ENCODE measurements at regions not wholly inside any gene's neighbourhood (a gene's known extent, or its start where the extent isn't known, plus 50 kb on each side); places are given as distances from the start of the nearest gene placed in this dataset.
A peak's percentile ranks its signal among the peaks of the same experiment; 100 is the strongest.
"Not testable (repeated sequence)": the region's sequence is repeated elsewhere in the genome, so short reads cannot be mapped to it uniquely, and the experiment has no call there.

DNA sequence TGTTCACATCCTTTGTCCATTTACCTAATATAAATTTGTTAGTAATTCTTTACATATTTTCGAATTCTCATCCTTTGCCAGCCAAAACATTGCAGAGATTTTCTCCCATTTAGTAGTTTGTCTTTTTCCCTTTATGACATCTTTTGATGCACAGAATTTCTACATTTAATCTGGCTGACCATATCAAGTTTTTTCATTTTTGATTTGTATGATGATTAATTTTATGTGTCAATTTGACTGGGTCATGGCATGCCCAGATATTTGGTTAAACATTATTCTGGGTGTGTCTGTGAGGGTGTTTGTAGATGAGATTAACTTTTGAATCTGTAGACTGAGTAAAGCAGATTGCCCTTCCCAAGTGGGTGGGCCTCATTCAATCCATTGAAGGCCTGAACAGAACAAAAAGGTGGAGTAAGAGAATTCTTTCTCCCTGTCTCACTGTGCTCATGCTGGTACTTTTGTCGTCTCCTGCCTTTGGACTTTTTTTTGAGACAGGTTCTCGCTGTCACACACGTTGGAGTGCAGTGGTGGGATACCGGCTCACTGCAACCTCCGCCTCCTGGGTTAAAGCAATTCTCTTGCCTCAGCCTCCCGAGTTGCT is 72.1 kb upstream of the EPB41L1 start:
- no peak for DNase-seq (ENCODE audit: low read depth)
- in situ Hi-C loops (cut with HindIII; ENCODE audit: low pct_unique_long_range_greater_than_20kb, low sequenced_read_pairs): no loop called here

DNA sequence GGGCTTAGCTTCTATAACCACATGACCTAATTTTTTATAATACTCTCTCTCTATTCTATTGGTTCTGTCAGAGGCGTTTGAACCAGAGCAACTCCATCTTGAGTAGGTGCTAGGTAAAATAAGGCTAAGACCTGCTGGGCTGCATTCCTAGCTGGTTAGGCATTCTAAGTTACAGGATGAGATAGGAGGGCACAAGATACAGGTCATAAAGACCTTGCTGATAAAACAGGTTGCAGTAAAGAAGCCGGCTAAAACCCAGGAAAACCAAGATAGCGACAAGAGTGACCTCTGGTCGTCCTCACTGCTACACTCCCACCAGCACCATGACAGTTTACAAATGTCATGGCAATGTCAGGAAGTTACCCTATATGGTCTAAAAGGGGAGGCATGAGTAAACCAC is 71.3 kb upstream of the EPB41L1 start:
- DNase-seq (ENCODE audit: low read depth); in situ Hi-C loops (cut with HindIII; ENCODE audit: low pct_unique_long_range_greater_than_20kb, low sequenced_read_pairs): not testable (repeated sequence)

DNA sequence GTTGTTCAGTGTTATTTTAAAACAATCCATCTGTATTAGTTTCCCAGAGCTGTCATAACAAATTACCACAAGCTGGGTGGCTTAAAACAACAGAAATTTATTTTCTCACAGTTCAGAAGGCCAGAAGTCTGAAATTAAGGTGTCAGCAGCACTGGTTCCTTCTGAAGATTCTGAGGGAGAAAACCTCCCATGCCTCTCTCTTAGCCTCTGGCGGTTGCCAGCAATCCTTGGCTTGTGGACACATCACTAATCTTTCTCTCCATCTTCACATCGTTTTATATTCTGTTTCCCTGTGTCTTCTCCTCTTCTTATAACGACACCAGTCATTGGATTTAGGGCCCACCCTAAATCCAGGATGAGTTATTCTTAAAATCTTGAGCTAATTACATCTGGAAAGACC is 70.2 kb upstream of the EPB41L1 start:
- in situ Hi-C loops (cut with HindIII; ENCODE audit: low pct_unique_long_range_greater_than_20kb, low sequenced_read_pairs): no loop called here
- DNase-seq (ENCODE audit: low read depth): no peak

DNA sequence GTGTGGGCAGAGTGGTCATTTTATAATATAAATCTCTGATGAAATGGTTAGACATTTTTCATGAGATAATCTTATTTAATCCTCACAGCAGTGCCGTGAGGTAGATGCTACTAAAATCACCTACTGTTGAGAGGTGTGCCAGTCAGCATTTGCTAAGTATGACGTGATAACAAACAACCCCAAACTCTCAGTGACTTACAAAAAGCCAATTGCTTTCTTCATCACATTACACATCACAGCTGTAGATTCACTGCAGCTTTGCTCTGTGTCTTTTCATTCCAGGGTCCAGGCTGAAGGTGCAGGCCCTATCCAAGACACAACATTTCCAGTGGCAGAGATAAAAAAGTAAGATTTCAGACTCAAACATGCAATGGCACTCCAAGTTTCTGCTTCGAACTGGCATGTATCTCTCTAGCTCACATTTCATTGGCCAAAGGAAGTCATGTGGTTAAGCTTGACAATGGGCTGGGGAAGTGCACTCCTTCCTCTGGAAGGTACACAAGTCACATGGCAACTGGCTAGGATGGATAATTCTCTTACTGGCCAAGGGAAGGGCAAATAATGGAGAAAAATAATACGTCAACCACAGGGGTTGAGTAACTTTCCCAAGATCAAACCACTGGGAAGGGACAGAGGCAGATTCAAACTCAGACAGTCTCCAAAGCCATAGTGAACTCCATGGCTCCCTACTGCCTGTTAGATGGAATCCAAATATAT is 69.5 kb upstream of the EPB41L1 start:
- DNase-seq (ENCODE audit: low read depth): peak; percentile 93

DNA sequence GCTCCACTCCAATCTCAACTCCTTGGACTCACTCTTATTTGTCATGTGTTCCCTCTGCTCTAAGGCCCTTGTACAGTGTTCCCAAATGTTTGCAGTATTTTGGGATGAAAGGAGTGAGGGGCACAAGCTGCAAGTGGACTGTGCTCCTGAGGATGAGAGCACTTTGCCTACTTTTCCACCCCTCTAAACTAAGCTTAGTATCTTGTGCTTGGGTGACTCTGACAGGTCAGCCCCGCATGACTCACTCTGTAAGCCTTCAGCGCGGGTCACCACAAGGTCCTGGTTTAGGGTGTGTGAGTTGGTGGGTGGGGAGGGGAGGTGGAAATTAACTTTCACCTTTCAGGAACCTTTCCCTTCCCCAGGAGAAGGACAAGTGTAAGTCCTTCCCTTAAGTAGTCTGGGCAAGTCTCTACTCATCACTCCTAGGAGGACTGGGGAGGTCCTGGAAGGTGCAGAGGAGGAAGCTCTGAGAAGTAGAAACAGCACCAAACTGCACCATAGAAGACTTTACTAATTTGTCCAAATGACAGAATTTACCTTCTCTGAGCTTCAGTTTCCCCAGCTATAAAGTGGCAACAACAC is 68.8 kb upstream of the EPB41L1 start:
- DNase-seq (ENCODE audit: low read depth): peak; percentile 99
- in situ Hi-C loops (cut with HindIII; ENCODE audit: low pct_unique_long_range_greater_than_20kb, low sequenced_read_pairs): no loop called here

More for the DNA sequence above, 69.5 kb upstream of the EPB41L1 start:
- in situ Hi-C loops (cut with HindIII; ENCODE audit: low pct_unique_long_range_greater_than_20kb, low sequenced_read_pairs): no loop called here

DNA sequence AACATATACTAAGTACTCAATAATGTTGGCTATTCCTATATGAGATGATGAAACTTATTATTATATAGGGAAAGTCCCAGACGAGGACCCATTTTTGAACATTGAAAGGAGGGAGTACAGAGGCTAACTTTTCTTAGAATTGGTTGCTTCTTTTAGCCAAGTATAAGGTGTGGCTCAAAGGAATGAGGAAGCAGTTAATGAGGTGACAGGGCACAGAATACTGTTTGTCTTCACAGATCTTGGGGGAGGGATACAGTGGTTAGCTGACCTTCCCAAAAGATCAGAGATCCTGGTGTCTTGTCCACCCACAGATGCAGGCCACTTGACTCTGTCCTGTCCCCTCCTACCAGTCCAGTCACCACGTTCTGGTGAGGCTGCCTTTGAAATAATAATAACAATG is 67.8 kb upstream of the EPB41L1 start:
- DNase-seq (ENCODE audit: low read depth): peak; percentile 90
- in situ Hi-C loops (cut with HindIII; ENCODE audit: low pct_unique_long_range_greater_than_20kb, low sequenced_read_pairs): no loop called here

DNA sequence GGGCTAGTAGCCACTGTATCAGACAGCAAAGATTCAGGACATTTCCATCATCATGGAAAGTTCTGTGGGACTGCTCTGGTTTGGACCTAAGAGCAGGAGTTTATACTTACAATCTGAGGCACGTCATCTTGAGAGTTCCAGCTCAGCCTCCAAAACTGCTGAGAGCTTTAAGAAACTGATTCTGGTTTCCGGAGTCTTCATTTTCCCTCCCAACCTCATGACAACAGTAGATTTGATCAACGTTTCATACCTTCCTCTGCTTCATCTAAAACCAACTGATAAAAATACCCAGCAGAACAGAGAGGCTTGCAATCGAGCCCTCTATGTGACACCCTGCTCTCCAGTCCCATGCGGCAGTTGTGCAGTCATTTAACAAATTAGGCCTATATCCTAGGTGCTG is 64.3 kb upstream of the EPB41L1 start:
- in situ Hi-C loops (cut with HindIII; ENCODE audit: low pct_unique_long_range_greater_than_20kb, low sequenced_read_pairs): no loop called here
- DNase-seq (ENCODE audit: low read depth): no peak

DNA sequence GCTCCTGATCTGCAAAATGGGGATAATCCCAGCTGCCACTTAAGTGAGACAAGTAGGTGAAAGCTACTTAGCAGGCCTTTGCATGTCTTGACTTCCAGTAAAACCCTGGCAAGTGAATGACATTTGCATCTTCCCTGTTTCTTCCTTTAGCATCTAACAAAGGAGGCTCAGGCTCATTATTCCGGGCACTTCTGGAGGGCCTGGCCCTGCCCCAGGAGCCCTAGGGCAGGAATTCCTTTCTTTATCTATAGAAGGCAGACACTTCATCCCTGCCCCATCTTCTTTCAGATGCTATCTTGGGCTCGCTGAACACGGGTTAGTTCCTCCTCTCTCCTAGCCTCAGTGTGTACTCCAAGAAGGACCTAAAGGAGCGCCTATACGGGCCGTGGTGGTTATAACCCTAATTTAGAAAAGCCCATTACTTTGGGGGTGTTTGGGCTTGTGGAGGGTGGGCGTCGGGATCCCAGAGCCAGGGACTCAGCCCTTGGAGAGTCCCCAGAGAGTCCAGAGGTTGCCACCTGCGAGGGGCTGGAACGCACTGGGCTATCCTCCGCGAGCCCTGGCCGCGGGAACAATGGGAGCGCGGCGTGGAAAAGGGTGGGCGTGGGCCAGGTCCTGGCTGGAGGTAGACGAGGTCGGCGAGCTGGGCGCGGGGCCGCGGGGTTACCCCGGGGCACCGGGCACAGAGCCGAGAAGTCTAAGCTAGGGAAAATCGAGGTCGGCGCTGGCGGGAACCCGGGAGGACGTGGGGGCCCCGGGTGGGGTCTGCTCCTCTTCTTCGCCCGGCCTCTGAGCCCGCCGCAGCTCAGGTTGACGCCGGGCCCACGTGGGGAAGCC is 62.8 kb upstream of the EPB41L1 start:
- peak; percentile 39 for DNase-seq (ENCODE audit: low read depth)

DNA sequence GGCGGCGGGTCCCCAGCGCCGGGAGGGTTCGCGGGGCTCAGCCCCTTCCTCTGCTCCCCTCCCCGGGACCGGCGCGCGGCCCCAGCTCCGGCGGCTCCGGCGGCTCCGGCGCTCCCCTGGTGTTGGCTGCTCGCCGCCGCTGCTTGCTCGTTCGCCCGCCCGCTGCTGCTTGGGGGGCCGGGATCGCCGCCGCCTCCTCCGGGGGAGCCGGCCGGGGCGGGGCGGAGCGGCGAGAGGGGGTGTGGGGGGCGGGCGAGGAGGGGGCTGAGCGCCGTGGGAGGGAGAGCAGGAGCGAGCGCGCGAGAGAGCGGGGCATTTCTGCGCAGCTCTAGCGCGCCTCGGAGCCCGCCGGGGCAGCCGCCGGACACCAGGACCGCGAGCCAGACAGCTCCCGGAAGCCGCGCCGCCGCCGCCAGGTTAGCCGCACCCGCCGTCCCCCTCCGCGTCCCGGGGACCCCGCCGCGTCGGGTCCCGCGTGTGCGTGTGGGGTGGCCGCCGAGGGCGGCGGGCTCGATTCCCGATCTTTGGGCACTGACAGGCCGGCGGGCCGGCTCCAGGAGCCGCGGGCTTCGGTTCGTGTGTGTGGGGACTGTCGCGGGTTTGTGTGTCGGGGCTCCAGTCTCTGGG is 62.0 kb upstream of the EPB41L1 start:
- in situ Hi-C loops (cut with HindIII; ENCODE audit: low pct_unique_long_range_greater_than_20kb, low sequenced_read_pairs): no loop called here
- DNase-seq (ENCODE audit: low read depth): peak; percentile 49

More for the DNA sequence above, 62.8 kb upstream of the EPB41L1 start:
- in situ Hi-C loops (cut with HindIII; ENCODE audit: low pct_unique_long_range_greater_than_20kb, low sequenced_read_pairs): no loop called here

DNA sequence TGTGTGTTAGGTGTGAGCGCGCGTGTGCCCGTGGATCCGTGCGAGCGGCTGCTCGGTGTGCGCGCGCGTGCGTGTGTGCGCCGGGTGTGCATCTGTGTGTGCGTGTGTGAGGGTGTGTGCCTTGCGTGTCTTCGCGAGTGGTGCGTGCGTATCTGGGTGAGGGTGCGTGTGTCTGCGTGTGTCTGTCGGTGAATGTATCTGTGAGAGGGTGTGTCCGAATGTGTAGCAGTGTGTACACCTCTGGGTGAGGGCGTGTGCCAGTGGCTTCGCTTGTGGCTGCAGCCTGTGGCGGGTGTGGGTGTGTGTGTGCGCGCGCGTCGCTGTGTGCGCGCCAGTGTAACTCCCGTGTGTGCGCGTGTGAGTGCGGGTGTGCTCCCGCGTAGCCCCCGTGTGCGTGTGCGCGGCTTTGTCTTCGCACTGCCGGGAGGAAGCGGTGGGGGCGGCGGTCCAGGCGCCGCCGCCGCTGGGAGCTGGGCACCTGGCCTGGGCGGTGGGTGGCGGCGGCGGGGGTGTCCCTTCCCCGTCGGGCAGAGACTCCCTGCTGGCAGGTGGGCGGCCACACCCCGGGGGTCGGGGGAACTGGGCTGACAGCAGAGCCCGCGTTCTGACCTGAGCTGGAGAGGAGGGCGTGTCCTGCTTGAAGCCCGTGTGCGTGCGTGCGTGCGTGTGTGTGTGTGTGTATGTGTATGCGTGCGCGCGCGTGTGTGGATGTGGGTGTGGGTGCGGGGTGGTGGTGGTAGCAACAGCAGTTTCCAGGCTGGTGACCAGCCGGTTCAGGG is 61.3 kb upstream of the EPB41L1 start:
- peak; percentile 71 for DNase-seq (ENCODE audit: low read depth)
- in situ Hi-C loops (cut with HindIII; ENCODE audit: low pct_unique_long_range_greater_than_20kb, low sequenced_read_pairs): no loop called here

DNA sequence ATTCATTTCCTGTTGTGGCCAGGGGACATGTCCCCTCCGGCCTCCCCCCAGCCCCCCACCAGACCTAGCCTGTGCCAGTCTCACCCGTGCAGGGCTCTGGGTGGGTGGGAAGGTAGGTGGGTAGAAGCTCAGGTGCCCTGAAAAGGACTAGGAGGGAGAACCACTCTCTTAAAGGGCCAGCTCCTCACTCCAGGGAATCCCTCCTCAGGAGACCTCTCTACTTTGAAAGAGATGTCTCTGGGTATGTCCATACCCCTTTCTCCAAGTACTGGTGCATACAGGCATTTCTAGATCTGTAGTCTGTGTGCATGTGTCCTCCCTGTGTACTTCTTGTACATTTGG is 60.8 kb upstream of the EPB41L1 start:
- in situ Hi-C loops (cut with HindIII; ENCODE audit: low pct_unique_long_range_greater_than_20kb, low sequenced_read_pairs): no loop called here
- DNase-seq (ENCODE audit: low read depth): no peak

DNA sequence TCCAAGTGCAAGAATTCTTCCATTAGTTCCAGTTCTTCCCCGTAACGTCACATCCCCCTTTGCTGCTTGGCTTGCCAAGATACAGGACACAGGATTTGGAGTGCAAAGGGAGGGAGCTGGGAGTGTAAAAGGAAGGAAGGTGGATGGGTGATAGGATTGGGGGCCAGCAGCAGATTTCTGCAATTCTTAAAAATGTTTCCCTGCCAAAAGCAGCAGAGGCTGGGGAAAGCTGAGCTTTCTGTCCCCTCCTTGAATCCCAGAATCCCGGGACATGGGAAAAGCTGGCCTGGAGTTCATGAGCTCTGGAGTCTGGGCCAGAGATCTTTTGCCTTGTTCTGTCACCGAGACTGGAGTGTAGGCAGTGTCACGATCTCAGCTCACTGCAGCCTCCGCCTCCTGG is 60.0 kb upstream of the EPB41L1 start:
- no peak for DNase-seq (ENCODE audit: low read depth)
- in situ Hi-C loops (cut with HindIII; ENCODE audit: low pct_unique_long_range_greater_than_20kb, low sequenced_read_pairs): no loop called here

DNA sequence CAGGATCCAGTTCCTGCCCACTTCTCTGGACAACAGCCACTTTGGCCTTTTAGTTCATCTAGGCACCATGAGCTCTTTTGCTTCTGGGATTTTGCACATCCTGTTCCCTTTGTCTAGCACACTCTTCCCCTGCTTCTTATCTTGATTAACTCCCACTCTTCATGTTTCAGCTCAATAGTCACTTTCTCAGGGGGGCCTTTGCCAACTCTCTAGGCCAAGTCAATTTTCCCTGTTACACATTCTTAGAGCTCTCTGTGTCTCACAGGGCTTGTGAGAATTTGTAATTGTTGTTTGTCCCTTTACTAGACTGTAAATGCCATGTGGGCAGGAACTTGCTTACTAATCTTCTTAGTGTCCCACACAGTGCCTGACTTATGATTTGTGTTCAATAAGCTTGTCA is 58.1 kb upstream of the EPB41L1 start:
- DNase-seq (ENCODE audit: low read depth): no peak
- in situ Hi-C loops (cut with HindIII; ENCODE audit: low pct_unique_long_range_greater_than_20kb, low sequenced_read_pairs): no loop called here

DNA sequence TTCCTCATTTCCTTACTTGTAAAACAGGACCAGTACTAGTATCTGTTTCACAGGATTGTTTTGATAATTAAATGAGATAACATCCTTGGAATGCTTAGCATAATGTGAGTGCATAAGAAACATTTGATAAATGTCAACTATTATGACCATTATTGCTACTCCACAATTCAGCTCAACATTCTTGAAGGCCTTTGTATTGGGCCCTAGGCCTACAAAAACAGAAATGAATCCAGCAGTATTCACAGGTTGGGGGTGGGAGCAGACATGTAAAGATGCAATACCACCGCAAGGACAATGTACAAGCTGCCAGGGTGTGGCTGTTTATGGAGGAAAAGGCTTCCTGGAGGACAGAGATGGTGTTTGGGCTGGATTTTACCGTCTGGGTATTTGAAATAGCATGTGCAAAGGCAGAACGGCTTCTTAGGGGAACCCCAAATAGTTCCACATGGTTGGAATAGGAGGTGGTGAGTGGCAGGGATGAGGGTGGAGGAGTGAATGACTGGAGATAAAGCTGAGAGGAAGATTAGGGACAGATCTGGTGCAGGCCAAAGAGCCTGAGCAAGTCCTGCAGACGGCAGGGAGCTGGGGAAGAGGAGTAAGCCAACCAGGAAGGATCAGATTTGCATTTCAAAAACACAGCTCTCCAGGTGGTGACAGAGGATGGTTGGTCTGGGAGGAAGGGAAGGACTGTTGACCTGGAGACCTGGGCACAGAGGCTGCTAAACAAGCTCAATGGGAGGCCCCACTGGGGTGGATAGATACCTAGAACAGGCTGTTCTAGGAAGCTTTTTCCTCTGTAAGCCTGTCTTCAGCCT is 57.0 kb upstream of the EPB41L1 start:
- DNase-seq (ENCODE audit: low read depth): peak; percentile 87
- in situ Hi-C loops (cut with HindIII; ENCODE audit: low pct_unique_long_range_greater_than_20kb, low sequenced_read_pairs): no loop called here

DNA sequence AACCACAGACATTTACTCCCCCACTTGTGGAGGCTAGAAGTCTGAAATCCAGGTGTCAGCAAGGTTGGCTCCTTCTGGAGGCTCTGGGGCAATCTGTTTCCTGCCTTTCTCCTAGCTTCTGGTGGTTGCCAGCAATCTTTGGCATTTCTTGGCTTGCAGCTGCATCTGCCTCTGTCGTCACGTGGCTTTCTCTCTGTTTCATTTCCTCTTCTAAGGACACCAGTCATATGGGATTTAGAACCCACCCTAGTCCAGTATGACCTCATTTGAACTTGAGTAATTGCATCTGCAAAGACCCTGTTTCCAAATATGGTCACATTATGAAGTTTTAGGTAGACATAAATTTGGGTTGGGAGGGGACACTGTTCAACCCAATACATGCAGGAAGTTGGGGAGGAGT is 56.2 kb upstream of the EPB41L1 start:
- in situ Hi-C loops (cut with HindIII; ENCODE audit: low pct_unique_long_range_greater_than_20kb, low sequenced_read_pairs): no loop called here

DNA sequence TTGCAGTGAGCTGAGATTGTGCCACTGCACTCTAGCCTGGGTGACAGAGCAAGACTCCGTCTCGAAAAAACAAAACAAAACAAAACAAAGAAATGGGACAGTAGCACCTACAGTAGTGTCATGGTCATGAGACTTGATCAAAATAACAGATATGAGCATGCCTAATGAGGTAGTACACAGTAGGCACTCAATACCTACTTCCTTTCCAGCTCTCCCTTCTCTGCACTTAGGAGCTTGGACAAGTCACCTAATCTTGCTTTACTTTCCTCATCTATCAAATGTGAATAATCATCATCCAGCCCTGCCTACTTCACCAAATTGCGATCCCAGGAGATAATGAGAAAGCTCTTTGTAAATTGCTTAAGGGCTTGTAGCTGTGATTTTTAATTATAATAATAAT is 55.4 kb upstream of the EPB41L1 start:
- DNase-seq (ENCODE audit: low read depth): no peak
- in situ Hi-C loops (cut with HindIII; ENCODE audit: low pct_unique_long_range_greater_than_20kb, low sequenced_read_pairs): no loop called here

More for the DNA sequence above, 56.2 kb upstream of the EPB41L1 start:
- no peak for DNase-seq (ENCODE audit: low read depth)

DNA sequence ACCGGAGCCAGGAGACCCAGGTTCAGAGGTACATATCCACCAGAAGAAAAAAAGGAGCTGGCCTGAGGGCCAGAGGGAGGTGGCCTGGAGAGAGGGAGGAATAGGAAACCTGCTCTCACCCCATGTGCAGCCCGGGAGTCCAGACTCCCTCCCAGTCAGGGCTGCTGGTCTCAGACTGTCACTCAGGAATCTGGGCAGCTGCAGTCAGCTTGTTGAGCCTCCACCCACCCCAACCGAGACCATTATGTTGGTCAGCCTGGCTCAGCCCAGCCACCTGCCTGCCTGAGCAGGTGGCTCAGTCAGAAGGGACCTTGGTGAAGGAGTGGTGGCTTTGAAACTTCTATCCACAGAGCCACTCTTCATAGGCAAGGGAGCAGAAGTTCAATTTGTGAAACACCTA is 53.3 kb upstream of the EPB41L1 start:
- DNase-seq (ENCODE audit: low read depth): peak; percentile 35
- in situ Hi-C loops (cut with HindIII; ENCODE audit: low pct_unique_long_range_greater_than_20kb, low sequenced_read_pairs): no loop called here
